Ovary (tissue), 7 donors: ENCODE measurements at regions not wholly inside any gene's neighbourhood (a gene's known extent, or its start where the extent isn't known, plus 50 kb on each side); places are given as distances from the start of the nearest gene placed in this dataset.

Source experiments
- DNase-seq, 5 donors: peaks; one replicate each; pipeline ENCODE4 v3.0.0-alpha.2; 2019 to 2020
- H3K27ac ChIP-seq, 2 donors: fragments of 200-600 bp; one replicate each; pipeline versions ENCODE4 v1.5.1 to v1.8.0; 2019 to 2022
- H3K27me3 ChIP-seq: fragments of 200-600 bp; one replicate; pipeline ENCODE4 v1.8.0; 2022
- H3K36me3 ChIP-seq: fragments of 200-600 bp; sonication (generic); one replicate; pipeline ENCODE4 v1.5.1; 2019
- H3K4me1 ChIP-seq: one replicate; pipeline ENCODE4 v1.8.1; 2013; ENCODE audit warnings: mild to moderate bottlenecking, moderate library complexity; ENCODE audit not compliant: insufficient read depth
- H3K4me3 ChIP-seq: fragments of 200-600 bp; sonication (generic); one replicate; pipeline ENCODE4 v1.5.1; 2017
- H3K9me3 ChIP-seq, 2 donors: fragments of 200-600 bp in 1 of 2; sonication (generic) in 1 of 2; one replicate each; pipeline versions ENCODE4 v1.5.1 to v1.8.1; 2013 to 2019; ENCODE audit warnings: mild to moderate bottlenecking in 1 of 2, moderate library complexity in 1 of 2
- EP300 ChIP-seq: sonication (generic); formaldehyde crosslinking; IDR thresholded peaks from one replicate; pipeline ENCODE4 v1.6.1; 2017; ENCODE audit warnings: antibody characterized with exemption
- POLR2A ChIP-seq: fragments of 450-650 bp; IDR thresholded peaks from one replicate; pipeline ENCODE4 v1.6.1; 2017; ENCODE audit warnings: antibody characterized with exemption, mild to moderate bottlenecking, moderate library complexity
- WGBS, 3 donors: extraction: QIAGEN DNeasy Blood & Tissue Kit in 1 of 3; methylation state at CpG; one replicate each; pipeline versions ENCODE4 v1.1.5 to v1.1.7; 2013 to 2017; 5-methylcytosine and 5-hydroxymethylcytosine counted together
- intact Hi-C, 4 donors: fragments of 100-400 bp; cut with DNase I; formaldehyde crosslinking; loops; one replicate each; pipeline versions ENCODE4 v1.11.0 to v1.15.1; 2022 to 2023
- TF ChIP-seq, protein P1 (sequence below), 3 donors: fragments of 450-650 bp in 2 of 3; fragments of 200-600 bp in 1 of 3; IDR thresholded peaks; one replicate each; pipeline versions ENCODE4 v1.5.1 to v1.8.0; 2016 to 2022; ENCODE audit warnings: antibody characterized with exemption in 3 of 3, mild to moderate bottlenecking in 1 of 3
- donor health status: DM: no; HTN: no; CAD: no; lungs with moderate emphysema.
- donor health status: DM: no; HTN: no; CAD: no.
- donor health status: Bipolar disorder and iron deficiency.
- donor health status: DM: no; HTN: no; CAD: no.
- donor health status: DM: yes; HTN: yes; CAD: no.

- Histone ChIP-seq H3K36me3 (no peaks in the 10 kb centered on the region), H3K27me3 (no peaks in the 10 kb centered on the region), H3K27ac (no peak overlapping the region), H3K4me1 (no peaks in the 10 kb centered on the region), H3K4me3 (no peak overlapping the region), H3K9me3 (no peaks in the 10 kb centered on the region)
- no peak for TF ChIP-seq POLR2A
- TF ChIP-seq, protein P1, sequence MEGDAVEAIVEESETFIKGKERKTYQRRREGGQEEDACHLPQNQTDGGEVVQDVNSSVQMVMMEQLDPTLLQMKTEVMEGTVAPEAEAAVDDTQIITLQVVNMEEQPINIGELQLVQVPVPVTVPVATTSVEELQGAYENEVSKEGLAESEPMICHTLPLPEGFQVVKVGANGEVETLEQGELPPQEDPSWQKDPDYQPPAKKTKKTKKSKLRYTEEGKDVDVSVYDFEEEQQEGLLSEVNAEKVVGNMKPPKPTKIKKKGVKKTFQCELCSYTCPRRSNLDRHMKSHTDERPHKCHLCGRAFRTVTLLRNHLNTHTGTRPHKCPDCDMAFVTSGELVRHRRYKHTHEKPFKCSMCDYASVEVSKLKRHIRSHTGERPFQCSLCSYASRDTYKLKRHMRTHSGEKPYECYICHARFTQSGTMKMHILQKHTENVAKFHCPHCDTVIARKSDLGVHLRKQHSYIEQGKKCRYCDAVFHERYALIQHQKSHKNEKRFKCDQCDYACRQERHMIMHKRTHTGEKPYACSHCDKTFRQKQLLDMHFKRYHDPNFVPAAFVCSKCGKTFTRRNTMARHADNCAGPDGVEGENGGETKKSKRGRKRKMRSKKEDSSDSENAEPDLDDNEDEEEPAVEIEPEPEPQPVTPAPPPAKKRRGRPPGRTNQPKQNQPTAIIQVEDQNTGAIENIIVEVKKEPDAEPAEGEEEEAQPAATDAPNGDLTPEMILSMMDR (IDR thresholded peaks at IDR 0.05) = no peak
- TF ChIP-seq EP300 = no peak
- DNase-seq = no peak
- intact Hi-C loops = no loop called here
- WGBS, 3 donors = 80 to 93% (median 90%) methylated on average over 17 of the region's 17 CpGs
These were observed 286.2 kb downstream of the CYP26B1 start for GRCh38 chr2:71861186-71862160.

GRCh38 chr2:71860381-71860926 is 287.2 kb downstream of the CYP26B1 start:
- Histone ChIP-seq H3K27ac (no peak overlapping the region), H3K27me3 (no peaks in the 10 kb centered on the region), H3K9me3 (no peaks in the 10 kb centered on the region), H3K36me3 (no peaks in the 10 kb centered on the region), H3K4me1 (no peaks in the 10 kb centered on the region), H3K4me3 (no peak overlapping the region)
- 87 to 93% (median 89%) methylated on average over 4 of the region's 4 CpGs for WGBS, 3 donors
- DNase-seq = no peak
- TF ChIP-seq POLR2A (no peak), EP300 (no peak)
- TF ChIP-seq, protein P1 (IDR thresholded peaks at IDR 0.05) = no peak
- intact Hi-C loops = no loop called here

DNA sequence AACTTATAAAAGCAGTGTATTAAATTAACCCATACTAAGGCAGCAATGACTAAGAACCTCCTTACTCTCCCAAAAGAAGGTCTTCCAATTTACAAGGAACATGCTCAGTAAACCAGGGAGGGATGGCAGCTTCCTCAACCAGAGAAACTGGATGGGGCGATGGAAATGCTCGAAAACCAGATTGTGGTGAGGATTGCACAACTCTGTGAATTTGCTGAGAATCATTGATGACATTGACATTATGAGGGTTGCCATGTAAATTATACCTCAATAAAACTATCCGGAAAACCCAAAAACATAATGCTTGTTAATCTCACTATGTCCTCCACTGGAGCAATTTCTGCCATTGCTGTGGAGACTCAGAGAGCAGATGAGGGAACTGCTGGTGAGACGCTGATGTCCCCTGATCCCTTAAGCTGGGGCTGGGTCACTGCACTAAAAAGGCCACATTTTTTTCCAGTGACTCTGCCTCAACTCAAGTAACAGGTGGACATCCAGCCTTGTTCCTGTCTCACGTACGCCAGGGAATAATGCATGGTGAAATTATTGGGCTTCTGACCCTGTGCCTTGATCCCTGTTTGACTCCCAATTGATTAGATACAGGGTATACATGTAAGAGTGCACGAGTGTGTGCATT is 288.3 kb downstream of the CYP26B1 start:
- no peaks in the 10 kb centered on the region for H3K9me3 ChIP-seq

GRCh38 chr2:71858071-71858470 is 289.6 kb downstream of the CYP26B1 start:
- no peak for TF ChIP-seq POLR2A
- TF ChIP-seq, protein P1 (IDR thresholded peaks at IDR 0.05) = no peak
- no peak for TF ChIP-seq EP300
- Histone ChIP-seq H3K36me3 (no peaks in the 10 kb centered on the region), H3K27me3 (no peaks in the 10 kb centered on the region), H3K4me1 (no peaks in the 10 kb centered on the region), H3K27ac (no peak overlapping the region), H3K4me3 (no peak overlapping the region), H3K9me3 (no peaks in the 10 kb centered on the region)
- DNase-seq = no peak
- intact Hi-C loops = no loop called here
- WGBS, 3 donors = 56 to 77% (median 64%) methylated on average over 4 of the region's 4 CpGs

More for the DNA sequence above, 288.3 kb downstream of the CYP26B1 start:
- Histone ChIP-seq H3K27me3 (no peaks in the 10 kb centered on the region), H3K36me3 (no peaks in the 10 kb centered on the region), H3K27ac (no peak overlapping the region), H3K4me3 (no peak overlapping the region), H3K4me1 (no peaks in the 10 kb centered on the region)
- no peak for DNase-seq
- intact Hi-C loops = no loop called here
- WGBS, 3 donors = 92 to 94% (median 94%) methylated on average over 7 of the region's 7 CpGs
- TF ChIP-seq POLR2A = no peak
- no peak for TF ChIP-seq EP300
- TF ChIP-seq, protein P1 (IDR thresholded peaks at IDR 0.05) = no peak
